SH-SY5Y (cell line): ENCODE measurements at regions not wholly inside any gene's neighbourhood (a gene's known extent, or its start where the extent isn't known, plus 50 kb on each side); places are given as distances from the start of the nearest gene placed in this dataset.

Experiments used
- GATA2 ChIP-seq: IDR thresholded peaks from 2 replicates; pipeline ENCODE4 v1.6.1; 2011; ENCODE audit warnings: mild to moderate bottlenecking, low read depth, low read length
- GATA3 ChIP-seq: IDR thresholded peaks from 2 replicates; pipeline ENCODE4 v1.6.1; 2011; ENCODE audit warnings: low read depth, mild to moderate bottlenecking, low read length, moderate library complexity

- TF ChIP-seq GATA3 (no peak), GATA2 (no peak)
Measured at GRCh38 chr6:134402372-134402984, 84.6 kb upstream of the SGK1 start.

- no peak for TF ChIP-seq GATA2
- TF ChIP-seq GATA3, result no peak
Measured at GRCh38 chr6:134400941-134401340, 83.0 kb upstream of the SGK1 start.

GRCh38 chr6:134398453-134398852 lies 80.5 kb upstream of the SGK1 start:
- TF ChIP-seq GATA3 (no peak), GATA2 (no peak)

- no peak for TF ChIP-seq GATA2
- TF ChIP-seq GATA3, result no peak
Measured at GRCh38 chr6:134397676-134398075, 79.8 kb upstream of the SGK1 start.

- TF ChIP-seq GATA3 (no peak), GATA2 (no peak)
Measured at GRCh38 chr6:134394905-134395304, 77.0 kb upstream of the SGK1 start.

- TF ChIP-seq GATA2, result no peak
- no peak for TF ChIP-seq GATA3
Measured at GRCh38 chr6:134394208-134394607, 76.3 kb upstream of the SGK1 start.

GRCh38 chr6:134391205-134391604 lies 73.3 kb upstream of the SGK1 start:
- TF ChIP-seq GATA2 (no peak), GATA3 (no peak)

- no peak for TF ChIP-seq GATA3
- TF ChIP-seq GATA2, result no peak
Measured at GRCh38 chr6:134389658-134390057, 71.7 kb upstream of the SGK1 start.

GRCh38 chr6:134389129-134389528 lies 71.2 kb upstream of the SGK1 start:
- TF ChIP-seq GATA2, result no peak
- TF ChIP-seq GATA3, result no peak

GRCh38 chr6:134381959-134382358 lies 64.0 kb upstream of the SGK1 start:
- TF ChIP-seq GATA2, result no peak
- TF ChIP-seq GATA3, result no peak

- TF ChIP-seq GATA3, result no peak
- TF ChIP-seq GATA2, result no peak
Measured at GRCh38 chr6:134379599-134379998, 61.7 kb upstream of the SGK1 start.

GRCh38 chr6:134379076-134379475 lies 61.2 kb upstream of the SGK1 start:
- no peak for TF ChIP-seq GATA3
- TF ChIP-seq GATA2, result no peak

GRCh38 chr6:134378426-134378825 lies 60.5 kb upstream of the SGK1 start:
- no peak for TF ChIP-seq GATA3
- TF ChIP-seq GATA2, result no peak

- TF ChIP-seq GATA3, result no peak
- TF ChIP-seq GATA2, result no peak
Measured at GRCh38 chr6:134376785-134377184, 58.9 kb upstream of the SGK1 start.

- no peak for TF ChIP-seq GATA2
- TF ChIP-seq GATA3, result no peak
Measured at GRCh38 chr6:134375220-134375580, 57.3 kb upstream of the SGK1 start.

GRCh38 chr6:134374491-134375219 lies 56.7 kb upstream of the SGK1 start:
- TF ChIP-seq GATA2 (no peak), GATA3 (no peak)

GRCh38 chr6:134373993-134374392 lies 56.1 kb upstream of the SGK1 start:
- no peak for TF ChIP-seq GATA2
- TF ChIP-seq GATA3, result no peak
